Liver (tissue), 8 donors: ENCODE measurements at regions not wholly inside any gene's neighbourhood (a gene's known extent, or its start where the extent isn't known, plus 50 kb on each side); places are given as distances from the start of the nearest gene placed in this dataset.

Source experiments
- DNase-seq: peaks from one replicate; pipeline ENCODE4 v3.0.0-alpha.2; 2017; ENCODE audit warnings: low spot score
- H3K27ac ChIP-seq, 2 donors: one replicate each; pipeline ENCODE4 v1.7.0; 2013; ENCODE audit warnings: inconsistent platforms in 2 of 2, low read length in 2 of 2, control low read depth in 1 of 2, low read depth in 1 of 2, mild to moderate bottlenecking in 1 of 2
- H3K27me3 ChIP-seq, 4 donors: one replicate each; pipeline versions ENCODE4 v1.6.1 to v1.7.0; 2013; ENCODE audit warnings: low read length in 3 of 4, inconsistent platforms in 1 of 4, mild to moderate bottlenecking in 1 of 4, moderate library complexity in 1 of 4; ENCODE audit not compliant: control insufficient read depth in 4 of 4, insufficient read depth in 4 of 4
- H3K36me3 ChIP-seq, 4 donors: one replicate each; pipeline versions ENCODE4 v1.6.1 to v1.7.0; 2013; ENCODE audit warnings: low read length in 3 of 4, mild to moderate bottlenecking in 3 of 4, low read depth in 1 of 4, moderate library complexity in 1 of 4; ENCODE audit not compliant: control insufficient read depth in 4 of 4, insufficient read depth in 3 of 4
- H3K4me1 ChIP-seq, 4 donors: one replicate each; pipeline versions ENCODE4 v1.6.1 to v1.7.0; 2013; ENCODE audit warnings: low read length in 3 of 4, mild to moderate bottlenecking in 3 of 4, moderate library complexity in 1 of 4; ENCODE audit not compliant: control insufficient read depth in 4 of 4, insufficient read depth in 4 of 4
- H3K4me3 ChIP-seq, 3 donors: one replicate each; pipeline versions ENCODE4 v1.6.1 to v1.7.0; 2013; ENCODE audit warnings: low read length in 3 of 3, control low read depth in 1 of 3, low read depth in 1 of 3, mild to moderate bottlenecking in 1 of 3
- H3K9ac ChIP-seq, 2 donors: one replicate each; pipeline ENCODE4 v1.7.0; 2013; ENCODE audit warnings: low read length in 2 of 2, mild to moderate bottlenecking in 2 of 2, moderate library complexity in 2 of 2, control low read depth in 1 of 2, low read depth in 1 of 2
- H3K9me3 ChIP-seq, 4 donors: one replicate each; pipeline versions ENCODE4 v1.6.1 to v1.7.0; 2013; ENCODE audit warnings: low read length in 3 of 4; ENCODE audit not compliant: control insufficient read depth in 4 of 4
- ATF3 ChIP-seq: IDR thresholded peaks from 2 replicates; pipeline ENCODE4 v1.6.1; 2016; ENCODE audit warnings: antibody characterized with exemption
- CTCF ChIP-seq: fragments of 150-350 bp; IDR thresholded peaks from 2 replicates; pipeline ENCODE4 v1.5.1; 2017; ENCODE audit warnings: improper control_type of control experiment, low read depth, low read length; ENCODE audit not compliant: missing input control
- EGR1 ChIP-seq, 2 donors: IDR thresholded peaks; 2 replicates each; pipeline ENCODE4 v1.6.1; 2016 to 2018; ENCODE audit warnings: antibody characterized with exemption in 2 of 2, low read depth in 2 of 2
- FOXA1 ChIP-seq: IDR thresholded peaks from 2 replicates; pipeline ENCODE4 v1.6.1; 2016; ENCODE audit warnings: antibody characterized with exemption
- FOXA2 ChIP-seq: IDR thresholded peaks from 2 replicates; pipeline ENCODE4 v1.6.1; 2016; ENCODE audit warnings: antibody characterized with exemption
- GABPA ChIP-seq, 2 donors: IDR thresholded peaks in 1 of 2; conservative IDR thresholded peaks in 1 of 2; 2 replicates each; pipeline ENCODE4 v1.6.1; 2016; ENCODE audit warnings: antibody characterized with exemption in 2 of 2, mild to moderate bottlenecking in 1 of 2, moderate library complexity in 1 of 2
- HNF4A ChIP-seq, 2 donors: conservative IDR thresholded peaks; 2 replicates each; pipeline ENCODE4 v1.6.1; 2016; ENCODE audit warnings: antibody characterized with exemption in 2 of 2, mild to moderate bottlenecking in 2 of 2
- HNF4G ChIP-seq: IDR thresholded peaks from 2 replicates; pipeline ENCODE4 v1.6.1; 2016; ENCODE audit warnings: antibody characterized with exemption
- JUND ChIP-seq, 2 donors: IDR thresholded peaks; 2 replicates each; pipeline ENCODE4 v1.6.1; 2016; ENCODE audit warnings: antibody characterized with exemption in 2 of 2
- MAX ChIP-seq: IDR thresholded peaks from 2 replicates; pipeline ENCODE4 v1.6.1; 2016; ENCODE audit warnings: antibody characterized with exemption
- NR2F2 ChIP-seq: IDR thresholded peaks from 2 replicates; pipeline ENCODE4 v1.6.1; 2016; ENCODE audit warnings: antibody characterized with exemption
- RAD21 ChIP-seq, 2 donors: IDR thresholded peaks; 2 replicates each; pipeline ENCODE4 v1.6.1; 2016; ENCODE audit warnings: antibody characterized with exemption in 2 of 2, mild to moderate bottlenecking in 2 of 2
- REST ChIP-seq: IDR thresholded peaks from 2 replicates; pipeline ENCODE4 v1.6.1; 2016; ENCODE audit warnings: antibody characterized with exemption, mild to moderate bottlenecking
- RXRA ChIP-seq, 2 donors: IDR thresholded peaks; 2 replicates each; pipeline ENCODE4 v1.6.1; 2017 to 2018; ENCODE audit warnings: antibody characterized with exemption in 2 of 2, mild to moderate bottlenecking in 1 of 2
- SP1 ChIP-seq: IDR thresholded peaks from 2 replicates; pipeline ENCODE4 v1.6.1; 2018; ENCODE audit warnings: antibody characterized with exemption, mild to moderate bottlenecking
- TAF1 ChIP-seq: conservative IDR thresholded peaks from 2 replicates; pipeline ENCODE4 v1.6.1; 2016; ENCODE audit warnings: antibody characterized with exemption, mild to moderate bottlenecking
- YY1 ChIP-seq: IDR thresholded peaks from 2 replicates; pipeline ENCODE4 v1.6.1; 2016; ENCODE audit warnings: antibody characterized with exemption, mild to moderate bottlenecking
- ZBTB33 ChIP-seq: IDR thresholded peaks from 2 replicates; pipeline ENCODE4 v1.6.1; 2016; ENCODE audit warnings: antibody characterized with exemption
- WGBS: extraction: QIAGEN DNeasy Blood & Tissue Kit; methylation state at CpG from one replicate; pipeline ENCODE4 v1.1.7; 2013; 5-methylcytosine and 5-hydroxymethylcytosine counted together
- donor health status: healthy.
- donor health status: healthy.
- donor health status: healthy.
- donor health status: healthy.
- donor health status: healthy.

GRCh38 chr5:29894668-29895067 is 1298.8 kb upstream of the CDH6 start:
- WGBS, result 65% methylated on average over 2 of the region's 2 CpGs
- no peak for TF ChIP-seq REST
- no peak for TF ChIP-seq HNF4G
- no peak for TF ChIP-seq MAX
- TF ChIP-seq YY1, result no peak
- no peak for TF ChIP-seq SP1
- no peak for TF ChIP-seq TAF1
- no peak for TF ChIP-seq CTCF
- no peak for TF ChIP-seq RXRA (IDR thresholded peaks at IDR 0.05)
- no peaks in the 10 kb centered on the region for H3K9me3 ChIP-seq
- H3K4me1 ChIP-seq, result peaks cover 0 to 3% (median 0%) of the 10 kb centered on the region in 4 donors
- no peak overlapping the region for H3K27ac ChIP-seq
- no peaks in the 10 kb centered on the region for H3K27me3 ChIP-seq
- no peak overlapping the region for H3K4me3 ChIP-seq
- no peak for DNase-seq
- no peak overlapping the region for H3K9ac ChIP-seq
- no peaks in the 10 kb centered on the region for H3K36me3 ChIP-seq

GRCh38 chr5:29889051-29889450 is 1304.4 kb upstream of the CDH6 start:
- H3K4me3 ChIP-seq, result no peak overlapping the region
- H3K36me3 ChIP-seq, result no peaks in the 10 kb centered on the region
- H3K4me1 ChIP-seq, result no peaks in the 10 kb centered on the region
- H3K9ac ChIP-seq, result no peak overlapping the region
- WGBS, result 86% methylated on average over 6 of the region's 6 CpGs
- H3K27me3 ChIP-seq, result no peaks in the 10 kb centered on the region
- no peak for TF ChIP-seq EGR1 (IDR thresholded peaks at IDR 0.05; ENCODE audit: low read depth in 2 of 2)
- TF ChIP-seq NR2F2, result no peak
- no peak for TF ChIP-seq RAD21 (IDR thresholded peaks at IDR 0.05)
- no peak for TF ChIP-seq JUND (IDR thresholded peaks at IDR 0.05)
- no peak for TF ChIP-seq YY1
- TF ChIP-seq RXRA (IDR thresholded peaks at IDR 0.05), result no peak
- TF ChIP-seq HNF4A (conservative IDR thresholded peaks at IDR 0.05), result no peak
- no peak for TF ChIP-seq TAF1
- TF ChIP-seq FOXA2, result no peak
- no peak for TF ChIP-seq CTCF
- no peak for TF ChIP-seq GABPA (IDR thresholded peaks at IDR 0.05 in 1 of 2, conservative IDR thresholded peaks at IDR 0.05 in 1 of 2)
- no peak for TF ChIP-seq ZBTB33
- TF ChIP-seq FOXA1, result no peak
- TF ChIP-seq SP1, result no peak
- TF ChIP-seq MAX, result no peak
- TF ChIP-seq REST, result no peak
- TF ChIP-seq HNF4G, result no peak
- TF ChIP-seq ATF3, result no peak
- H3K27ac ChIP-seq, result no peak overlapping the region
- DNase-seq, result no peak
- no peaks in the 10 kb centered on the region for H3K9me3 ChIP-seq
